RKO (cell line): ENCODE measurements at regions not wholly inside any gene's neighbourhood (a gene's known extent, or its start where the extent isn't known, plus 50 kb on each side); places are given as distances from the start of the nearest gene placed in this dataset.

Experiments used
- DNase-seq: peaks from one replicate; pipeline ENCODE4 v3.0.0-alpha.2; 2016; ENCODE audit warnings: low spot score

DNA sequence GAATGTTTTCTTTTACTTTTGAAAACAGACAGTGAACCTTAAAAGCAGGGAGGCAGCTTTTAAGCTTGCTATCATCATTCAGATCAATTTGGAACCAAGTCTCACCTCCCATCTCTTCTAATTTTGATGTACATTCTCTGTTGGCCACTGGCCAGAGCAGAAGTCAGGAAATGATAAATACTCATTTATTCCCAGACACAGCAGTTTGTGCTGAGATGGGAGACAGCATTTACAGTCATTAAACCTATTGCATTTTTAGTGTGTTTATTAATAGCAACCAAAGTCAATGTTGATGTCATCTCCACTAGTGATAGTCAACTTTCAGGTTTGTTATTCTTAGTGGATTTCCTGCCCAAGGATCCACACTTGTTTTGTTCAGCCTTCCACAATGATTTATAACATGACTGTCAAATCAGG lies 320.0 kb upstream of the ATP2B1 start:
- DNase-seq = no peak

DNA sequence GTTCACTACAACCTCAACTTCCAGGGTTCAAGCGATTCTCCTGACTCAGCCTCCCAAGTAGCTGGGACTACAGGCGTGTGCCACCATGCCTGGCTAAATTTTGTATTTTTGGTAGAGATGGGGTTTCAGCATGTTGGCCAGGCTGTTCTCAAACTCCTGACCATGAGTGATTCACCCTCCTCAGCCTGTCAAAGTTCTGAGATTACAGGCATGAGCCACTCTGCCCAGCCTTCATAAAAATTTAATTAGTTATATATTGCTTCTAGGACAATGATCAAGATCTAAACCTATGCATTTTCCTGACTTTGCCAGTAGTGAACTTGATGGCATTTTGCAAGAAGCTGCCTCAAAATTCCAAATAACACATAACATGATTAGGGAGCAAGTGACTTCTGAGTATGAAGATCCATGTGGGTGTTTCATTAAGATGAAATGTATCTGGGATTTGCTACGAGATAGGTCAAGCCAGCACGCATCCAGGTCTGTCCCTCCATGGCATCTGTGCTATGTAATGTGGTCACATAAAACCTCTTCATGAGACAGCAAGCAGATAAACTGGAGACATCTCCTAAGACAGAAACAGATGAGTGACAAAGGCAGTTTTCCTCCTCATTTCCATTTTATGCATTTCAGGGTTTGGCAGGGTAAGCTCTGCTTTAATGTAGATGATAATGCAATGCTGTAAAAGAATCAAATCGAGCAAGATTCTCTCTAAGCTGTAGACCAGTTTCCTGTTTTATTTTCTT lies 319.4 kb upstream of the ATP2B1 start:
- DNase-seq = no peak

DNA sequence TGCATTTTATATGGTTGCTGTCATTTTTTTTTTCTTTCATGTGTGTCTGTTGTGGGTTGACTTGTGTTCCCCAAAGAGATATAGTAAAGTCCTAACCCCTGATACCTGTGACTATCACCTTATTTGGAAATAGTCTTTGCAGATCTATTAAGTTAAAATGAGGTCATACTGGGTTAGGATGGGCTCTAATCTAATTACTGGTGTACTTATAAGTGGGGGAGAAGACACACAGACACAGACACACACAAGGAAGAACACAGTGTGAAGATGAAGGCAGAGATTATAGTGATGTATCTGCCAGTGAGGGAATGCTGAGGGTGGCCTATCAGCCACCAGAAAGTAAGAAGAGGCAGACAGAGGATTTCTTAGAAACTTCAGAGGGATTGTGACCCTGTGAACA lies 318.4 kb upstream of the ATP2B1 start:
- no peak for DNase-seq

DNA sequence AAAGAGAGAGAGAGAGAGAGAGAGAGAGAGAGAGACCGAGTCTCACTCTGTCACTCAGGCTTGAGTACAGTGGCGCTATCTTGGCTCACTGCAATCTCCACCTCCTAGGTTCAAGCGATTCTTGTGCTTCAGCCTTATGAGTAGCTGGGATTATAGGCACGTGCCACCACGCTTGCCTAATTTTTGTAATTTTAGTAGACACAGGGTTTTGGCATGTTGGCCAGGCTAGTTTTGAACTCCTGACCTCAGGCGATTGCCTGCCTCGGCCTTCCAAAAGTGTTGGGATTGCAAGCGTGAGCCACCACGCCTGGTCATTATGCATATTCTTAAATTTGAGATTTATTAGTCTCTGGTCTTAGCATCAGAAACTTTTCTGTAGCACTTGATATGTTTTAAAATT lies 317.9 kb upstream of the ATP2B1 start:
- no peak for DNase-seq

DNA sequence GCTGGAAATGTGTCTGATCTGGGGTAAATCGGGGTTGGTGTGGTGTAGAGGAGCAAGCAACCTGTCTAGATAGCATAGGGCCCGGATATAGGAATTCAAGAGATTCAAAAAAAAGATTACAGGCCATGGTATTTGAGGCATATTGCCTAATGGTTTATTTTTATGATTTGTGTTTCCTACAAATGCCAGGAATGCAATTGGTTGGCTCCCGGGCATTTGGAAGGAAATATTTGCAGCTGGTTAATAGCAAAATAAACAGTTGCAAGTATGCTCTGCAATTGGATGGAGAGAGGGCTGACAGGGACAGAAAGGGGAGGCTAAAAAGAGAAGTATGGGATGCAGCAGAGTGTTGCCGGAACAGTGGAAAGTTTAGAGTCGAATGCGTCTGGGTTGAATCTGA lies 315.6 kb upstream of the ATP2B1 start:
- no peak for DNase-seq

DNA sequence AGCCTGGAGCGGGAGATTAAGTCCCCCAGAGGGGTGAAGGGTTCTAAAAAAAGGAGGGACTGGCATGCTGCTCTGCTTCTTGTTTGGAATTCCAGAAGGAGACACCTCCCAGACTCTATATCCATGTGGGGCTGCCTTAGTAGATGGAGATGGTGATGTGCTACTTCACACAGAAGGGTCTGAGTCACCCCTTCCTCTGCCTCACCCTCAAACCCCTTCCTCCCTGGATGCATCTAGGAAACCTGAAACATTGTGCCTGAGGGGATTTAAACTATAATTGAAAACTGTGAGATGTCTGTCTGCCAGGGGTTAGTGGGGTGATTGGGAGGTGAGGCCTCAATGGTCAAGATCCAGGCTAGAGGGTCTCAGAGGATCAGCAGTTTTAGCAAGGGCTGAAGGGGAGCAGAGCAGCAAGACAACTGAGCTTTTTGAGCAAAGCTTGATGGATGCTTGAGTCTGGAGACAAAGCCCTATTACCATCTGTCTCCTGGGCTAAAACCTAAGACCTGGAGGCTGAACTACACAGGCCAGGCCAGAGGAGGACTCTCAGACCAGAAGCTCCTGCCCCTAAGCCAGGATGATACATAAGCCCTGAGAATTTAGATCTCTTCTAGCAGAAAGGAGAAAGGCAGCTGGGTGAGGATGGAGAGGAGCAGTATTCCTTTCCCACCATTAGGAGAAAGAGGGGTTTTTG lies 314.7 kb upstream of the ATP2B1 start:
- no peak for DNase-seq

DNA sequence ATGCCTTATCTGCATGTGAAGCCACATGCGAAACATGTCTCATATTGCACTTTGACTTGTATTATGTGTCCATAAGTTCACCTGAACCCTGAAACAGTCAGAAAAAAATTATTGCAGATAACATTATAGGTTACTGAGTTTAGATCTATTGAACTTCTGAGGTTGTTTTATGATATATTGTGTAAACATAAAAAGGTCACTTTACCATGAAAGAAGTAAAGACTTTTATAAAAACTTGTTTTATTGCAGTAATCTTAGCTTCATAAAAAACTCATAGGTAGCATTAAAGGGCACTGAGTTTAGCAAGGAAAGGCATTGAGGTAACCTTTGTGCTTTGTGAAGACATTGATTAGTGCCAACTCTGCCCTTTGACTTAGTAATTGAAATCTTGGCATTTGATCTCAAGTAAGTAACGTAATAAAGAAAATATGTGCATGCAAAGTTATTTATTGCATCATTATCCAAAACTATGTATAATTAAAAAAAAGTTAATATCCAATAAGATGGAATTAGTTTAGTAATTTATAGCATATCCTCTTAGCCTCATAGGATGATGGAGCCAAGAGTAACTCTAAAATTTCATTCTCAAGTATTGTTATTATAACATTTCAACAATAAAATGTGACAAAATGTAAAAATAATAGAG lies 313.3 kb upstream of the ATP2B1 start:
- no peak for DNase-seq

DNA sequence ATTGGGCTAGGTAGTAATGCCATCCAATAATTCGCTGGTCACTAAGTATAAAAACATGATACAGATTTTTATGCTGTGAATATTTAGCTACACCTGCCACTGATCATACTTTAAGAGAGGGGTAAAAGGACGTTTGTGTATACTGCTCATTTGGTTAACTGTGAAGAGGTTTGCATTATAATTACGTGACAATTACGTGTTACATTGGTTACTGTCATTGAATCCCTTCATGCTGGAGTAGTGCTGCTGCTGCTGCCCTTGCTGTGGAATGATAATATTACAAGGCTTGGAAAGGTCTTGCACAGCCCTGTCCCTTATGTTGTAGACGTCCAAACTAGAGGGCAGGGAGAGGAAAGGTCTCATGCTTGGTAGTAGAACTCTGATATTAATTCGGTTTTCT lies 312.2 kb upstream of the ATP2B1 start:
- DNase-seq = no peak

DNA sequence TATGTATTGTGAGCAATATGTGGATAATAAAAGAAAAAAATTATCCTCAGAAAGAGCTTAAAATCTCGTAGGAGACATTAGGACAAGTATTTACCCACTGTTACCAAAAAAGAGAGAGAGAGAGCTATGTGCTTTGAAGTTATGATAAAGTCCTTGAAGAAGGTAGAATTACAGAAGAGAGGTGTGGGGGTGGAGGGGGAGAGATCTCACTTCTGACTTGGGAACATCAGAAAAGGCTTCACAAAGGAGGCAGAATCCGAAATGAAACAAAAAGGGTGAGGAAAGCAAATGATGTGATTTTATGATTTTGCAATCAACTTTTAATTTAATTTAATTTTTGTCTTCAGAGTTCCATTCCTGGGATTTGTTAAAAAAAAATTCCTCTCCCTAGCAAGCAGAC lies 311.8 kb upstream of the ATP2B1 start:
- no peak for DNase-seq

DNA sequence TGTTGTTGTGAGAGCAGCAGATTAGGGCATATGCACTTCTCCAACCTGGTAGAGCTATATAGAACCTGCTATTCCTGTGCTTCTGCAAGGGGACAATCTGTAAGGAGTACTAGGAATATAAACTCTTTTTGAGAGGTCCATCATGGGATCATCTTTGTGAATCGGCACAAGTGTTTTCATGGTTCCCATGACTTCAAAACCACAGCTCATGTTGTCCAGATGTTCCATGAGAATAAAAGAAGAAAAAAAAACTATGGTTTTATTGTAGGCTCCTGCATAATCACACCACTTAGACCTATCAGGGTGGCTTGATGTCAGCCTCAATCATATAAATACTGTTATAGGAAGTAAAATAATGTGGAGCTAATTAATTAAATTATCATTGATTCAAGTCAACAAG lies 311.4 kb upstream of the ATP2B1 start:
- no peak for DNase-seq

DNA sequence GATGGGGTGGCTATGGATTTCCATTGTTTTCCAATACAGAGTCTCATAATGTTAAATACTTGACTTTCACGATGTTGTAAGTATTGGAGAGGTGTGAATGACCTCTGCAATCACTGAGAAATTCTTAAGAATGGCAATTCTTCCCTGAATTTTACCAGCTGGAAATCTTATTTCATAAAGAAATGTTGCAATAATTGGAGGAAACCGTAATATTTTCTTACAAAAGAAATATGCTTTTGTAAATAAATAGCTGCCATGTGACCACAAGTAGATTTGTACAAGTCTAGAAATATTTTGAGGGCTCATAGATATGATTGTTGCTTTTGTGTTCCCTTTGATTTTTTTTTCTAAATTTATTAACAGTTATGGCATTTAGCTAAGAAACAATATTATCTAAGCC lies 308.7 kb upstream of the ATP2B1 start:
- no peak for DNase-seq

DNA sequence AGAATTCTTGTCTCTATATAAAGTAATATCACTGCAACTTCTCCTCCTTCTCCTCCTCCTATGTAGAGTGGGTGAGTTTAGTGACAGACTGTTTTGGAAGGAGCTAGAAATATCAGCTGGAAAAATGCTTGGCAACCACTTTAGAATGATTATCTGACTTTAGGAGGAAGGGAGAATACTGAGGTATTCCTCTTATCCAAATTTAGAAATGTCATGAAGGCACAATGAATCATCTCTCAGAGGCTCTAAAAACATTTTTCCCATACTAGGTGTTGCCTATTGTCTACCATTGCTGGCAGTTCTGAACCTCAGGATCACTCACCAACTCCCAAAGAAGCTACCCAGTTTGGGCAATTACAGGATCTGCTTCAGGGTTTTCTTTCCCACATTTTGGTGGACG lies 306.6 kb upstream of the ATP2B1 start:
- DNase-seq = no peak

DNA sequence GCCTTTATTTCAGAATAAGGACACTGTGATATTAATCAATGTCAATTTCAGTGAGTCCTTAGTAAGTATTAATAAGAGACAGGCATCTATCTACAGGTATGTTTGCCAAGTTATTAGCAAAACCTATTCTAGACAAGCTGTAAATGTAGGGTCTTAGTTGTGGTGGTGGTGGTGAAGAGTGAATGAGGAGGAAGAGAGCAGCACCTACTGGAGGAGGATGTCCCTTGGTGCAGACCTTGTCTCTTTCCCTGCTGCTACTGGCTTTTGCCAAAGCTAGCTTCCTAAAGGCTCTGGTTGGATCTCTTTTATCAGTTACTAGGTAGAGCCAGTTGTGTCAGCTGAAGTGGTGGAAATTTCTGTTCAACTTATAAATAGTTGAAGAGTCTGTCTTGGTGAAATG lies 304.8 kb upstream of the ATP2B1 start:
- no peak for DNase-seq

DNA sequence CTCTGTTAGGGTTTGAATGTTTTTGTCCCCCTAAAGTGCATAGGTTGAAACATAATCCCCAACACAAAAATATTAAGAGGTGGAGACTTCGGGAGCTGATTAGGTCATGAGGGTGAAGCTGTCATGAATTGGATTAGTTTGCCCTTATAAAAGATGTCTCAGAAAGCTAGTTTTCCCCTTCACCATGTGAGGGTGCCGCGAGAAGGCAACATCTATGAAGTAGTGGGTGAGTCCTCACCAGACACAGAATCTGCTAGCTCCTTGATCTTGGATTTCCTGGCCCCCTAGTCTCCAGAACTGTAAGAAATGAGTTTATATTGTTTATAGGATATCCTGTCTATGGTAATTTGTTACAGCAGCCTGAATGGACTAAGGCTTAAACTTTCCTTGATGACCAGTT lies 301.5 kb upstream of the ATP2B1 start:
- DNase-seq = no peak

DNA sequence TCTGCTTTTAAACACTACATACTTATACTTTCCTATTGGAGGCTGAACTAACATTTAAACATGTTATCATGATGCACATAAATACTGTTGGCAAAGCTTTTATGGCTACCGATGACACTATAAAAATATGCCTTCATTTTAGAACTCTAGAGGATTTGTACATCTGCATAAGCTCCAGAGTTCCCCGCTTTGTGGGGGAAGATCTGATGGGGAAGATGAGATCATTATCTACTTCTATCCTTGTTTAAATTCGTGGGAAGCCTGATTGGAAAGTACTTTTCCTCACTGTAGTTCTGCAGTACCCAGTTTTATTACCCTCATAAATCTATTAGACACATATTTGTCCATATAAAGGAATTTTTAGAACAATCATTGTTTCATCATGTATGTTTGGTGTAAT lies 299.6 kb upstream of the ATP2B1 start:
- no peak for DNase-seq

DNA sequence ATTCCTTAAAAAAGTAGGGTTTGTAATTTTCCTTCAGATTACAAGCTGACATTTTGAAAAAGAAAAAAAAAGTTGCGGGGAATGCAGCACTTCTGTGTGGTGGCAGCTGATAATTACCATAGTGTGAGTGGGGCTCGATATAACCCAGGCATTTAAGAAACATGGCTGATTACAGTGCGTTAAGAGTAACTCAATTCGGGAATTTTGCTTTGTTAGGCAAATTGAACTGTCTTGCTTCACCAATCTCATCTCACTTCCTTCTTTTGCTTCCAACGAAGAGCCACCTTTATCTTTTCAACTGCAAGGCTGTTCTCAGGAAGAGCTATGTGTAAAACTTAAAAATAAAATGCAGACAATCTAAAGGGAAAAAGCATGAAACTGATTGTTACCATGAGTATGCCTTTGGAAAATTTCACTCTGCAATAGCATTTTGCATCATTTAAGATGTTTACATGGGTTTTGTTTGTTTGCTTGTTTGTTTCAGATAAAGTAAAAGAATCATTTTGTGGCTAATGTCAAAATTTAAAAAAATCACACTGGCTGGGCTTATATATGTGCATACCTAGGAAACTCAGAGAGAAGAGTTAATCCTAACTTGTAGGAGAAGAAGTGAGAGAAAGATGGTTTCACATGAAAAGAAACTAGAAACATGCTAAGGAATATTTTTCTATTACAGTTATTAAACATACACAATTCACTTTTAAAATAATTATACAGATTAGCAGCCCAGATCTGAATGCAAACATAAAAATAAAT lies 295.9 kb upstream of the ATP2B1 start:
- no peak for DNase-seq

DNA sequence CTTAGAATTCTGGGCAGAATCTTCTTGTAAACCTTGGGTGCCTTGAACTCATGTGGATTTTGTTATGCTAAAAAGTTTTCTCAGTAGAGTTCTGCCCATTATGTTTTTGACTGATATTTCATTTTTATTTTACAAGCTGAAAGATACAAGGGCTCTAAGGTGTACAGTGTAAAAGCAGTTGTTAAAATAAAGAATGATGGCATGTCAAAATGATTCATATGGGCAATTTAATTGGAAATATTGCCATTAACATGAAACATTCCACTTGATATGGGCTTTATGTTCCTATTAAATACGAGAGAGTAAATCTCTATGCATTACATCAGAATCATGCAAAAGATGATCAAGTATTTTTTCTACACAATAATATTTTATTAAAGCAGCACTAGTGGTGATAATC lies 295.1 kb upstream of the ATP2B1 start:
- DNase-seq = no peak

DNA sequence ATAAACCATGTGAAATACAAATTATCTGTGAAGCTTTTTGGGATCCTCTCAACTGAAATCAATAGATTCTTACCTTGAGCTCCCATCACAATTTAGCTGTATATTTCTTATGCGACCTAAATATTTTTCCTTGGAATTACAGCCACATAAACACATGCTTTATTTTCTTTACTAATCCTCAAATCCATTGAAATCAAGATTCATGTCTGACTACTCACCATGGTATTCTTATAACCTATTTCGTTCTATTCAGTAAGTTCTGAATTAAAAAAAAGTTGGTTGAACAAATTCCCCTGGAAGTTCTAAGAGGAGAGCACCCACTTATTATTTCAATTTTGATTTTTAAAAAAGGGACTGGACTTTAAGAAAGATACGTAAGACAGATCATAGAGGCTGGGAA lies 292.1 kb upstream of the ATP2B1 start:
- no peak for DNase-seq

DNA sequence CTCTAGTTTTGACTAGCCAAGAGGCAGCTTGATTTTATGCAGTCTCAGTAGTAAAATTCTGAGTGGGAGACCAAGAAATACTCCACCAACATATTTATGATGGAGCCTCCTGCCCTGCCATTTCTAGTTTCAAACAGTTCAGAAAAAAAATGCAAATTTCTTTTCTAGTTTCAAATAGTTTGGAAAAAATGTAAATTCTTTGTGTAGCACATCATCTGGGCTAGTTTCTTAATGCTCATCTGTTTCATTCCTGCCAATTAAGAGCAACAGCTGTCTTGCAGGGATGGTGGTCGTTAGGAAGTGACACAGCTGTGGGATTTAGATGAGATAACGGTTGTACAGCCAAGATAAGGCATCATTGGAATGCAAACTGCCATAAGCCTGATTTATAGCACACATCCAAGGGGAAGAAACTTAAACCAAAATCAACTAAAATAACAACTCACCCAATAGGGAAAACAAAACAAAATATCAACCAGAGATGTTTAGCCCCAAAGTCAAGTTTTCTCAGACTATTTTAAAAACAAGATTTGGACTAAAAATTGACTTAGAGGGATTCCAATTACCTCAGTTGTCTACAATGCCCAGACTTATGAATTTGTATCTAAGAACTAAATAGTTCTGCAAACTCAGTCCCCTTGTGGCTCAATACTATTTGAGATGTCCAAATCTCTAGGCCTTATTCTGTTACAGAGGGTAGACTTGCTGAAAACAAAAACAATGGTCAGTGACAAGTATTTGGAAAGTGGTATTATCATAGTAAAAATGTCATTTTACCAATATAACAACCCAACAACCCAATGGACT lies 291.3 kb upstream of the ATP2B1 start:
- DNase-seq = no peak

DNA sequence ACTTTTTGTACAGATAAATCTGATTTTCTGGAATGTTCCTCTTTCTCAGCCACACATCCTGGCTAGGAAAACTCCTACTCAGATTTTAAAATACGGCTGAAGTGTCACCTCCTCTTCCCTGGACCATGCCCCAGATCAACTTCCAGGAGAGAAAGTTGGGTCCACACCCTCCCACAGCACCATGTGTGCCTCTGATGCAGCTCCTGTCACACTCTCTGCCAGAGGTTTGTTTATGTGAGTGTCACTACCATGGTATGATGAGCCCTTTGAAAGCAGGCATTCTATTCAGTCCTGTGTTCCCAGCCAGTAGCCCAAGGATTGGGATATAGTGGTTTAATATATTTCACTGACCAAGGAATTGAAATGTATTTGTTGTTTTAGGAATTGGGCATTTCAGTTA lies 287.2 kb upstream of the ATP2B1 start:
- DNase-seq = no peak

DNA sequence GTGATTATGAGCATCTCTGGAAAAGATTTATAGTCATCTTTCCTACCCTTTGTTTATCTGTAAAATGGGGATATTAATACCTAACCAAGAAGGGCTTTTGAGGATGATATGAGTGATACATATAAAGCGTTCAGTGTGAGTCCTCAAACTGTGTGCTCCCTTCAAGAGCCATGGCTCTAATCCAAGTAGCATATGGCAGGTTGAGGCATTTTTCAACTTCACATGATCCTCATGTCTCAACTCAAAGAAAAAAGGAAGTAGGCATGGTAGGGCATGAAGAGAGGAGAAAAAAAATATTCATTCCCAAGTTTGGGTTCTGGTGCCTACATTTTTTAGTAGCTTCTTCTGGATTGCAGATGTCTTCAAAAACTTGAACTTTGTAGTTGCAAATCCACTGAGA lies 286.3 kb upstream of the ATP2B1 start:
- DNase-seq = no peak

DNA sequence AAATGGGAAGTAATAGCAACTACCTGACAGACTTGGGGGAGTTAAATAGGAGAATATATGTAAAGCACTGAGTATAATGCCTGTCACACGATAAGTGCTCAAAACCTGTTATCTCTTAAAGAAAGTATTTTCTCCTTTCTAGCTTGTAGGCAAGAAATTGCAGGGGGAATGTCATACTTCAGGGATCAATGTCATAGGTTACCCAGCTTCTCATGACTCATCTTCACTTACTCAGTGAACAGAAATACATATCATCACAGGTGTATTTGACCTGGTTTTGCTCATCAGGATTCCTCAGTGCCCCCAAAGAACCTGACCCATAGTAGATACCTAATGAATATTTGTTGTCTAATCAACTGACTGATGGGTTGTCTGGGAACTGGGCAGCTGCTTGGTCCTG lies 285.0 kb upstream of the ATP2B1 start:
- DNase-seq = no peak
